ENCODE measurements at regions not wholly inside any gene's neighbourhood (a gene's known extent, or its start where the extent isn't known, plus 50 kb on each side); places are given as distances from the start of the nearest gene placed in this dataset.
"Not testable (repeated sequence)": the region's sequence is repeated elsewhere in the genome, so short reads cannot be mapped to it uniquely, and the experiment has no call there.

- DNase-seq (ENCODE audit: low spot score), result peak; percentile 4
These were observed 106.0 kb downstream of the MEX3B start for GRCh38 chr15:81939604-81940440.

GRCh38 chr15:81937189-81937588 is 108.6 kb downstream of the MEX3B start:
- no peak for DNase-seq (ENCODE audit: low spot score)

- no peak for DNase-seq (ENCODE audit: low spot score)
These were observed 115.0 kb downstream of the MEX3B start for GRCh38 chr15:81930582-81931369.

DNA sequence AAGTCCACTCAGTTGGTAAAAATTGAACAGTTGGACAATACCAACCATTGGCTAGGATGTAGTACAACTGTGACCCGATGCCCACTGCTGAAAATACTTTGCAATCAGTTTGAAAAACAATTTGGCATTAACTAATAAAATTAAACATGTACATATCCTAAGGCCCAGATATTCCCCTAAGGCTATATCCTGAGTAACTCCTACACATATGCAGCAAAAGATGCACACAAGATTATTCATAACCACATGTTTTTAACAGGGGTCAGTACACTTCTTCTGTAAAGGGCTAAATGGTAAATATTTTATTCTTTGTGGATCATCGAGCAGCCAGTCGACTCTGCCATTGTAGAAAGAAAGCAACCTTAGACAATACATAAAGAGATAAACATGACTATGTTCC is 116.3 kb downstream of the MEX3B start:
- no peak for DNase-seq (ENCODE audit: low spot score)

DNA sequence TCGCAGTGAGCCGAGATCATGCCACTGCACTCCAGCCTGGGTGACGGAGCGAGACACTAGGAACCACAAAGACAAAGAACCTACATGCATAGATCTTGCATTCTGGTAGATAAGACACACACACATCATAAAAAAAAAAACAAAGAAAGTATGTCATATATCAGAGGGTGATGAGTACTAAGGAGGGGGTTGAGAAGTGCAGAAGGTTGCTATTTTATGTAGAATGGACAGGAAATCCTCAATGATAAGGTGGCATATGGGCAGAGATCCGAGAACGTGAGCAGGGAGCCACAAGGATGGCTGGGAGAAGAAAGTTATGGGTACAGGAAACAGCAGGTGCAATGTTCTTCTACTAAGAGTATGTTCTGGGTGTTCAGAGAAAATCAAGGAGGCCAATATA is 118.8 kb downstream of the MEX3B start:
- no peak for DNase-seq (ENCODE audit: low spot score)

DNA sequence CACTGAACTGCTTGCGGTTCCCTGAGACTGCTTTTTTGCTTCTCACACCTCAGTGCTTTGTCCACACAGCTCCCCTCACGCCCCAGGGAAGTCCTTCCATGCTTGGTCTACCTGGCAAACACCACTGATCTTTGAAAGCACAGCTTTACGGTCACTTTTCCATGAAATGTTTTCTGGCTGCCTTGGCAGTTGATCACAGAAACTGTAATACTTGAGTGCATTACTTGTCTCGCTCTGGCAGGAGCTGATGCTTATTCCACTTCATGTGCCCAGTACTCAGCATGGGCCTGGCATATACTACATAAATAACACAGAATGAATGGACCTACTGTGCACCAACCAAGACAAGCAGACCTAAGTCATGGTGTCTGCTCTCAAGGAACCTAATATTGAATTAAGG is 121.1 kb downstream of the MEX3B start:
- no peak for DNase-seq (ENCODE audit: low spot score)

GRCh38 chr15:81923561-81924350 is 122.1 kb downstream of the MEX3B start:
- DNase-seq (ENCODE audit: low spot score), result no peak

DNA sequence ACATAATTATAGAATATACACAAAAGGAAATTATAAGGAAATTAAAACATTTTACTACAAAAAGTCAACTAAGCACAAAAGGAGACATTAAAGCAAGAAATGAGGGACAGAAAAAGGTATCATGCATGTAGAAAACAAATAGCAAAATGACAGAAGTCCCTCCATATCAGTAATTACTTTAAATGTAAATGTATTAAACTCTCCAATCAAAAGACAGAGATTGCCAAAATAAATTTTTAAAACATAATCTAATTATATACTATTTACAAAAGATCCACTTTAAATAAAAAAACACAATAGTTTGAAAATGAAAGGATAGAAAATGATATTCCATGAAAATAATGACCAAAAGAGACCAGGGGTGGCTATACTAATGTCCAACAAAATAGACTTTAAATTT is 123.7 kb downstream of the MEX3B start:
- no peak for DNase-seq (ENCODE audit: low spot score)

GRCh38 chr15:81921163-81921562 is 124.7 kb downstream of the MEX3B start:
- no peak for DNase-seq (ENCODE audit: low spot score)

DNA sequence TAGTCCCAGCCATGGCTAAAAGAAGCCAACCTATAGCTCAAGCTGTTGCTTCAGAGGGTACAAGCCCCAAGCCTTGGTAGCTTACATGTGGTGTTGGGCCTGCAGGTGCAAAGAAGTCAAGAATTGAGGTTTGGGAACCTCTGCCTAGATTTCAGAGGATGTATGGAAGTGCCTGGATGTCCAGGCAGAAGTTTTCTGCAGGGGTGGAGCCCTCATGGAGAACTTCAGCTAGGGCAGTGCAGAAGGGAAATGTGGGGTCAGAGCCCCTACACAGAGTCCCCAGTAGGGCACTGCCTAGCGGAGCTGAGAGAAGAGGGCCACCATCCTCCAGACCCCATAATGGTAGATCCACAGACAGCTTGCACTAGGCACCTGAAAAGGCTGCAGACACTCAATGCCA is 127.1 kb downstream of the MEX3B start:
- not testable (repeated sequence) for DNase-seq (ENCODE audit: low spot score)

GRCh38 chr15:81916451-81916850 is 129.4 kb downstream of the MEX3B start:
- no peak for DNase-seq (ENCODE audit: low spot score)

GRCh38 chr15:81915990-81916389 is 129.8 kb downstream of the MEX3B start:
- DNase-seq (ENCODE audit: low spot score), result no peak

GRCh38 chr15:81914734-81915256 is 131.0 kb downstream of the MEX3B start:
- DNase-seq (ENCODE audit: low spot score), result no peak

- DNase-seq (ENCODE audit: low spot score), result no peak
These were observed 131.5 kb downstream of the MEX3B start for GRCh38 chr15:81914333-81914732.

GRCh38 chr15:81911022-81911971 is 134.5 kb downstream of the MEX3B start:
- no peak for DNase-seq (ENCODE audit: low spot score)

GRCh38 chr15:81910355-81911021 is 135.3 kb downstream of the MEX3B start:
- no peak for DNase-seq (ENCODE audit: low spot score)

DNA sequence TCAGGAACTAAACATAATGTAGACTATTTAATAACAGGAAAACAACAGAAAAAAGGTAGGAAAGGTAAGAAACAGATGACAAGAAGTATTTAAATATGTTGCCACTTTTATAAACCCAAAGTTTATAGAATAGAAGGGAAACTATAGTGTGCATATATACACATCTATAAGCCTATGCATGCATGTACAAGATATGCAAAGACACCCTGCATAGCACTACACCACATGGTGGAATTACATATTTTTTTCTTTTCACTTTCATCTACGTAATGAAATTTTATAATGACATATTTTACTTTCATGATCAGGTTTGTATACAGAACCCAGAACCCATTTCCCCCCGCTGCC is 136.8 kb downstream of the MEX3B start:
- no peak for DNase-seq (ENCODE audit: low spot score)

- no peak for DNase-seq (ENCODE audit: low spot score)
These were observed 137.7 kb downstream of the MEX3B start for GRCh38 chr15:81908111-81908510.

DNA sequence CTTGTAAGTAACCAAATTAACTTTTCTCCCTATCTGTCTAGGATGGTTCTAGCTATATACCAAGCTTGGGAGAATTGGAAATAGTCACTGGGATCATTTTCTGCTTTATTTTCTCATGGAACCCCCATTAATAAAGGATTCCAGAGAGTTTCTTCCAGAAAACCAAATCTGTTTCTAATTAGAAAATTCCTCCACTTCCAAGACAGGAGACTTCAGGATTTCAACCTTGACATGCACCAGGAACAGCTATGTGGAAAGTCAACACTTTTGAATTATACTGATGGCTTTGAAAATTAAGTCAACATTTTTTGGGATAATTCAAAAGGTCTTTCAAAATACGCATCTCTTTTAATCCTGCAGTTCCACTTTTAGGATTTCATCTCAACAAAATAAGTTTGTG is 138.3 kb downstream of the MEX3B start:
- no peak for DNase-seq (ENCODE audit: low spot score)

GRCh38 chr15:81905889-81906288 is 139.9 kb downstream of the MEX3B start:
- DNase-seq (ENCODE audit: low spot score), result no peak

GRCh38 chr15:81901319-81901718 is 144.5 kb downstream of the MEX3B start:
- no peak for DNase-seq (ENCODE audit: low spot score)
